ENCODE measurements at regions not wholly inside any gene's neighbourhood (a gene's known extent, or its start where the extent isn't known, plus 50 kb on each side); places are given as distances from the start of the nearest gene placed in this dataset.
"Not testable (repeated sequence)": the region's sequence is repeated elsewhere in the genome, so short reads cannot be mapped to it uniquely, and the experiment has no call there.

GRCh38 chr14:28820677-28821076, 54.1 kb downstream of the FOXG1 start:
- Histone ChIP-seq H3K27ac (no peak overlapping the region), H3K36me3 (no peaks in the 10 kb centered on the region), H3K9me3 (peaks cover 11% of the 10 kb centered on the region), H3K4me3 (no peak overlapping the region), H3K27me3 (no peaks in the 10 kb centered on the region), H3K4me2 (no peak overlapping the region), H3K9ac (no peak overlapping the region), H3K4me1 (no peaks in the 10 kb centered on the region), H4K20me1 (no peaks in the 10 kb centered on the region)
- no peak for TF ChIP-seq Cebpa-rat (IDR thresholded peaks at IDR 0.05)

GRCh38 chr14:28821993-28822392, 55.4 kb downstream of the FOXG1 start:
- Histone ChIP-seq H3K9me3 (peaks cover 11% of the 10 kb centered on the region), H3K36me3 (no peaks in the 10 kb centered on the region), H3K9ac (no peak overlapping the region), H3K4me2 (no peak overlapping the region), H3K4me3 (no peak overlapping the region), H4K20me1 (no peaks in the 10 kb centered on the region), H3K27ac (no peak overlapping the region), H3K27me3 (no peaks in the 10 kb centered on the region), H3K4me1 (no peaks in the 10 kb centered on the region)
- TF ChIP-seq Cebpa-rat (IDR thresholded peaks at IDR 0.05), result no peak

GRCh38 chr14:28823245-28823644, 56.7 kb downstream of the FOXG1 start:
- Histone ChIP-seq H3K9me3 (peaks cover 11% of the 10 kb centered on the region), H3K4me1 (no peaks in the 10 kb centered on the region), H3K4me3 (no peak overlapping the region), H3K27ac (no peak overlapping the region), H3K27me3 (no peaks in the 10 kb centered on the region), H3K36me3 (no peaks in the 10 kb centered on the region), H3K9ac (no peak overlapping the region), H3K4me2 (no peak overlapping the region), H4K20me1 (no peaks in the 10 kb centered on the region)
- TF ChIP-seq Cebpa-rat (IDR thresholded peaks at IDR 0.05), result no peak

GRCh38 chr14:28830115-28830534, 63.5 kb downstream of the FOXG1 start:
- no peak overlapping the region for H3K4me2 ChIP-seq
- TF ChIP-seq Cebpa-rat (IDR thresholded peaks at IDR 0.05), result no peak
- H3K36me3 ChIP-seq, result no peaks in the 10 kb centered on the region
- H3K4me1 ChIP-seq, result no peaks in the 10 kb centered on the region
- no peaks in the 10 kb centered on the region for H4K20me1 ChIP-seq
- no peak overlapping the region for H3K4me3 ChIP-seq
- H3K27ac ChIP-seq, result no peak overlapping the region
- peaks cover 5% of the 10 kb centered on the region; the same call in 1 of the 2 replicates for H3K9me3 ChIP-seq
- no peaks in the 10 kb centered on the region for H3K27me3 ChIP-seq
- no peak overlapping the region for H3K9ac ChIP-seq

GRCh38 chr14:28831126-28831525, 64.5 kb downstream of the FOXG1 start:
- TF ChIP-seq Cebpa-rat (IDR thresholded peaks at IDR 0.05), result no peak
- Histone ChIP-seq H3K9me3 (peaks cover 5% of the 10 kb centered on the region; the same call in 1 of the 2 replicates), H3K4me1 (no peaks in the 10 kb centered on the region), H3K9ac (no peak overlapping the region), H3K36me3 (no peaks in the 10 kb centered on the region), H3K4me3 (no peak overlapping the region), H3K4me2 (no peak overlapping the region), H4K20me1 (no peaks in the 10 kb centered on the region), H3K27ac (no peak overlapping the region), H3K27me3 (no peaks in the 10 kb centered on the region)

- not testable (repeated sequence) for H3K4me3 ChIP-seq, H3K27me3 ChIP-seq, H3K9ac ChIP-seq, H3K36me3 ChIP-seq, H4K20me1 ChIP-seq, H3K27ac ChIP-seq, H3K9me3 ChIP-seq, H3K4me1 ChIP-seq, H3K4me2 ChIP-seq
These were observed 76.0 kb downstream of the FOXG1 start for GRCh38 chr14:28842569-28842968.

GRCh38 chr14:28867571-28867970, 101.0 kb downstream of the FOXG1 start:
- Histone ChIP-seq H3K4me1 (no peaks in the 10 kb centered on the region), H3K4me3 (no peak overlapping the region), H4K20me1 (no peaks in the 10 kb centered on the region), H3K9me3 (no peaks in the 10 kb centered on the region), H3K27me3 (no peaks in the 10 kb centered on the region), H3K4me2 (no peak overlapping the region), H3K9ac (no peak overlapping the region), H3K36me3 (no peaks in the 10 kb centered on the region), H3K27ac (no peak overlapping the region)
- no peak for TF ChIP-seq Cebpa-rat (IDR thresholded peaks at IDR 0.05)

GRCh38 chr14:28870033-28870564, 103.5 kb downstream of the FOXG1 start:
- Histone ChIP-seq H3K4me1 (no peaks in the 10 kb centered on the region), H3K4me2 (no peak overlapping the region), H3K9ac (no peak overlapping the region), H3K9me3 (no peaks in the 10 kb centered on the region), H3K36me3 (no peaks in the 10 kb centered on the region), H3K27me3 (no peaks in the 10 kb centered on the region), H3K27ac (no peak overlapping the region), H4K20me1 (no peaks in the 10 kb centered on the region), H3K4me3 (no peak overlapping the region)
- no peak for TF ChIP-seq Cebpa-rat (IDR thresholded peaks at IDR 0.05)

GRCh38 chr14:28875934-28876571, 109.5 kb downstream of the FOXG1 start:
- no peak overlapping the region for H3K4me3 ChIP-seq
- no peaks in the 10 kb centered on the region for H3K9me3 ChIP-seq
- TF ChIP-seq Cebpa-rat (IDR thresholded peaks at IDR 0.05), result no peak
- no peaks in the 10 kb centered on the region for H3K27me3 ChIP-seq
- H3K4me2 ChIP-seq, result no peak overlapping the region
- no peaks in the 10 kb centered on the region for H3K36me3 ChIP-seq
- H3K27ac ChIP-seq, result no peak overlapping the region
- no peaks in the 10 kb centered on the region for H3K4me1 ChIP-seq
- no peak overlapping the region for H3K9ac ChIP-seq
- H4K20me1 ChIP-seq, result no peaks in the 10 kb centered on the region

- Histone ChIP-seq H4K20me1 (no peaks in the 10 kb centered on the region), H3K4me2 (no peak overlapping the region), H3K4me1 (no peaks in the 10 kb centered on the region), H3K9ac (no peak overlapping the region), H3K4me3 (no peak overlapping the region), H3K27ac (no peak overlapping the region), H3K9me3 (no peaks in the 10 kb centered on the region), H3K36me3 (no peaks in the 10 kb centered on the region), H3K27me3 (no peaks in the 10 kb centered on the region)
- TF ChIP-seq Cebpa-rat (IDR thresholded peaks at IDR 0.05), result no peak
These were observed 110.0 kb downstream of the FOXG1 start for GRCh38 chr14:28876572-28876945.

- H3K9ac ChIP-seq, result no peak overlapping the region
- H3K27ac ChIP-seq, result no peak overlapping the region
- TF ChIP-seq Cebpa-rat (IDR thresholded peaks at IDR 0.05), result no peak
- no peaks in the 10 kb centered on the region for H3K9me3 ChIP-seq
- no peaks in the 10 kb centered on the region for H3K36me3 ChIP-seq
- no peaks in the 10 kb centered on the region for H3K4me1 ChIP-seq
- H3K4me3 ChIP-seq, result no peak overlapping the region
- no peaks in the 10 kb centered on the region for H4K20me1 ChIP-seq
- H3K27me3 ChIP-seq, result no peaks in the 10 kb centered on the region
- H3K4me2 ChIP-seq, result no peak overlapping the region
These were observed 111.3 kb downstream of the FOXG1 start for GRCh38 chr14:28877923-28878322.
